ENCODE measurements at regions not wholly inside any gene's neighbourhood (a gene's known extent, or its start where the extent isn't known, plus 50 kb on each side); places are given as distances from the start of the nearest gene placed in this dataset.
"Not testable (repeated sequence)": the region's sequence is repeated elsewhere in the genome, so short reads cannot be mapped to it uniquely, and the experiment has no call there.

DNA sequence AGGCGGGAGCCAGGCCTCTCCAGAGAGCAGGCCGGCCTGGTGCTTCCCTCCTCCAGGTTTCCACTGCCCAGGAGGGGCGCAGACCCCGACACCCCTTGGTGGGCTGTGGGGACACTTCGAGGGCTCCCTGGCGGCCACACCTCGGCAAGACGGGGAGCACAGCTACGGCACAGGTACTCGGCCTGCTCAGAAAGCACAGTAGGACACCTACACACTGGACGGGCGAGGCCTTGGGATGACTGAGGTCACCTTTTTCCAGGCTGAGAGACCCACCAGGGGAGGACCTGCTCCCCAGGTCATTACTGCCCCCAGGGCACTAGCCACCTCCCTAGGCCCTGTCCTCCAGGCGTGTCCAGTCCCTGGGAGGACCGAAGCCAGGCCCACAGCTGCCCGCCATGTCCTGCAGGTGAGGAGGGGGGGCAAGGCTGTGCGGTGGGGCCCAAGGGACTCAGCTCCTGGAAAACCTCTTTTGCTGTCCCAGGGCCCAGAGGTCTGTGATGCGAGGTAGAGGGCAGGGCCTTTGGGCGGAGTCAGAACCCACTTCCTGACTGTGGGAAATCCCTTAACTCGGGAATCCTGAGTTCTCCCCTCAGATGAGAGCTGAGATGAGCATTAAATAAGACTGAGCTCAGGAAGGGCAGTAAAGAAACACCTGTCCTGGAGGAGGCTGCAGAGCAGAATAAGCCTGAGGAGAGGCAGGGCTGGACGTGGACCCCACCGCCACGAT is 126.1 kb upstream of the MTLN start:
- TF ChIP-seq EZH2 (IDR thresholded peaks at IDR 0.05; ENCODE audit: insufficient read depth, low read length) = not testable (repeated sequence)
- TF ChIP-seq, protein P1, sequence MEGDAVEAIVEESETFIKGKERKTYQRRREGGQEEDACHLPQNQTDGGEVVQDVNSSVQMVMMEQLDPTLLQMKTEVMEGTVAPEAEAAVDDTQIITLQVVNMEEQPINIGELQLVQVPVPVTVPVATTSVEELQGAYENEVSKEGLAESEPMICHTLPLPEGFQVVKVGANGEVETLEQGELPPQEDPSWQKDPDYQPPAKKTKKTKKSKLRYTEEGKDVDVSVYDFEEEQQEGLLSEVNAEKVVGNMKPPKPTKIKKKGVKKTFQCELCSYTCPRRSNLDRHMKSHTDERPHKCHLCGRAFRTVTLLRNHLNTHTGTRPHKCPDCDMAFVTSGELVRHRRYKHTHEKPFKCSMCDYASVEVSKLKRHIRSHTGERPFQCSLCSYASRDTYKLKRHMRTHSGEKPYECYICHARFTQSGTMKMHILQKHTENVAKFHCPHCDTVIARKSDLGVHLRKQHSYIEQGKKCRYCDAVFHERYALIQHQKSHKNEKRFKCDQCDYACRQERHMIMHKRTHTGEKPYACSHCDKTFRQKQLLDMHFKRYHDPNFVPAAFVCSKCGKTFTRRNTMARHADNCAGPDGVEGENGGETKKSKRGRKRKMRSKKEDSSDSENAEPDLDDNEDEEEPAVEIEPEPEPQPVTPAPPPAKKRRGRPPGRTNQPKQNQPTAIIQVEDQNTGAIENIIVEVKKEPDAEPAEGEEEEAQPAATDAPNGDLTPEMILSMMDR (IDR thresholded peaks at IDR 0.05; ENCODE audit: insufficient read depth, low read depth, low read length) = not testable (repeated sequence)
